ENCODE measurements at regions not wholly inside any gene's neighbourhood (a gene's known extent, or its start where the extent isn't known, plus 50 kb on each side); places are given as distances from the start of the nearest gene placed in this dataset.

DNA sequence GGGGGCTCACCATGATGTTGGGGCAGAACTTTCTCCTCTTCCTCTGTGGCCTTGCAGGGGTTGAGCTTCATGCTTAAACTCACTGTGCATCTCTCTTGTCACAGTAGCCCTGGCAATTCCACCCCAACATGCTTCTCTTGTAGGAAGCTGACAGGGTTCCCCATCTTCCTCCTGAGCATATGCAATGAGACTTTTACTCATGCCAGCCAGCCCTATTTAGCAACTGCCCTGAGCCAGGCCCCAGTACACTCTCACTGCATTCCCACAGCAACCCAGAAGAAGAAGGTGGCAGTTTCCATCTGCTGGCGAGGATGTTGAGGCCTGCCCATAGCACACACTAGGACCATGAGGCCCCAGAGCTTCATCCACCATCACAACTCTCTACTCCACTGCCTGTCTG, 72.2 kb upstream of the TEX51 start:
- TF ChIP-seq, protein P1, sequence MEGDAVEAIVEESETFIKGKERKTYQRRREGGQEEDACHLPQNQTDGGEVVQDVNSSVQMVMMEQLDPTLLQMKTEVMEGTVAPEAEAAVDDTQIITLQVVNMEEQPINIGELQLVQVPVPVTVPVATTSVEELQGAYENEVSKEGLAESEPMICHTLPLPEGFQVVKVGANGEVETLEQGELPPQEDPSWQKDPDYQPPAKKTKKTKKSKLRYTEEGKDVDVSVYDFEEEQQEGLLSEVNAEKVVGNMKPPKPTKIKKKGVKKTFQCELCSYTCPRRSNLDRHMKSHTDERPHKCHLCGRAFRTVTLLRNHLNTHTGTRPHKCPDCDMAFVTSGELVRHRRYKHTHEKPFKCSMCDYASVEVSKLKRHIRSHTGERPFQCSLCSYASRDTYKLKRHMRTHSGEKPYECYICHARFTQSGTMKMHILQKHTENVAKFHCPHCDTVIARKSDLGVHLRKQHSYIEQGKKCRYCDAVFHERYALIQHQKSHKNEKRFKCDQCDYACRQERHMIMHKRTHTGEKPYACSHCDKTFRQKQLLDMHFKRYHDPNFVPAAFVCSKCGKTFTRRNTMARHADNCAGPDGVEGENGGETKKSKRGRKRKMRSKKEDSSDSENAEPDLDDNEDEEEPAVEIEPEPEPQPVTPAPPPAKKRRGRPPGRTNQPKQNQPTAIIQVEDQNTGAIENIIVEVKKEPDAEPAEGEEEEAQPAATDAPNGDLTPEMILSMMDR (IDR thresholded peaks at IDR 0.05) = no peak
- no peak for TF ChIP-seq EZH2 (IDR thresholded peaks at IDR 0.05)
- no peak for TF ChIP-seq EZH2phosphoT487 (IDR thresholded peaks at IDR 0.05)
